ENCODE measurements at regions not wholly inside any gene's neighbourhood (a gene's known extent, or its start where the extent isn't known, plus 50 kb on each side); places are given as distances from the start of the nearest gene placed in this dataset.

DNA sequence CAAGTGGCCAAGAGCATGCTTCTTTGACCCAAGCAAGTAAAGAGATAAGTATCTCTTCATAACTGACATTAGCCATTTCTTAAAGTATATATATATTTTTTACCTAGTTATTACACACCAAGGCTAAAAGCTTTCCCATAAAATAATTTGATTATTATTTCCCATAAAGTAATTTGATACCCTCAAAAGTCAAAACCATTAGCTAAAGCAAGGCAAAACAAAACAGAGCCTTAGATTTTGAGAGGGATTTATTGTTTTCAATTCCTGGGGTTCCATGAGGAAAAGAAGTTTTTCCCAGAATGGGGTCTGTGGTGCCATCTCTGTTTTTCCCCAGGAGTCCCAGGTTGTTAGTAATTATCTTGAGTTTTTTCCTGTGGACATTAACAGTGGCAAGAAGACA, 125.5 kb upstream of the NUDT4 start:
- Histone ChIP-seq H3K9me3 (peaks cover 2 to 7% of the 10 kb centered on the region in 2 donors), H3K36me3 (no peaks in the 10 kb centered on the region), H3K4me1 (ENCODE audit: insufficient read depth) (peaks cover 3% of the 10 kb centered on the region), H3K27me3 (no peaks in the 10 kb centered on the region), H3K4me3 (no peak overlapping the region), H3K27ac (no peak overlapping the region)
- TF ChIP-seq, protein P1, sequence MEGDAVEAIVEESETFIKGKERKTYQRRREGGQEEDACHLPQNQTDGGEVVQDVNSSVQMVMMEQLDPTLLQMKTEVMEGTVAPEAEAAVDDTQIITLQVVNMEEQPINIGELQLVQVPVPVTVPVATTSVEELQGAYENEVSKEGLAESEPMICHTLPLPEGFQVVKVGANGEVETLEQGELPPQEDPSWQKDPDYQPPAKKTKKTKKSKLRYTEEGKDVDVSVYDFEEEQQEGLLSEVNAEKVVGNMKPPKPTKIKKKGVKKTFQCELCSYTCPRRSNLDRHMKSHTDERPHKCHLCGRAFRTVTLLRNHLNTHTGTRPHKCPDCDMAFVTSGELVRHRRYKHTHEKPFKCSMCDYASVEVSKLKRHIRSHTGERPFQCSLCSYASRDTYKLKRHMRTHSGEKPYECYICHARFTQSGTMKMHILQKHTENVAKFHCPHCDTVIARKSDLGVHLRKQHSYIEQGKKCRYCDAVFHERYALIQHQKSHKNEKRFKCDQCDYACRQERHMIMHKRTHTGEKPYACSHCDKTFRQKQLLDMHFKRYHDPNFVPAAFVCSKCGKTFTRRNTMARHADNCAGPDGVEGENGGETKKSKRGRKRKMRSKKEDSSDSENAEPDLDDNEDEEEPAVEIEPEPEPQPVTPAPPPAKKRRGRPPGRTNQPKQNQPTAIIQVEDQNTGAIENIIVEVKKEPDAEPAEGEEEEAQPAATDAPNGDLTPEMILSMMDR (IDR thresholded peaks at IDR 0.05) = no peak
- TF ChIP-seq EP300 (IDR thresholded peaks at IDR 0.05) = no peak
- no peak for TF ChIP-seq POLR2A (IDR thresholded peaks at IDR 0.05)
- intact Hi-C loops (cut with DNase I) = no loop called here
- no peak for DNase-seq

DNA sequence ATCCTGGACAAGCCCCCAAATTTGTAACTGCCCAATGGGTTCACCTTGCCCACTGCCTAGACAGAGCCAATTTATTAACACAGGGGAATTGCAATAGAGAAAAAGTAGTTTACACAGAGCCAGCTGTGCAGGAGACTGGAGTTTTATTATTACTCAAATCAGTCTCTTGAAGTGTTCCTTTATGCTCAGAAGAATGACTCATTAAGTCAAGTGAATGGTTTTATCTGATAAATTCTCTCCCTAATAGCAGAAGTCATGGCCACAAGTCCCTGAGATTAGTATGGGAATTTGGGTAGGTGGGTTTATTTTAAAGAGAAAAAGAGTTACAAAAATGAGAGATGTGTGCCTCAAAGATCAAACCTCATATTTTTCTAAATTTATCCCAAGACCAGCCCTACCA, 122.8 kb upstream of the NUDT4 start:
- H3K27ac ChIP-seq = no peak overlapping the region
- H3K4me1 ChIP-seq (ENCODE audit: insufficient read depth) = peaks cover 1% of the 10 kb centered on the region
- H3K4me3 ChIP-seq = no peak overlapping the region
- H3K9me3 ChIP-seq = peaks cover 2 to 7% of the 10 kb centered on the region in 2 donors
- H3K27me3 ChIP-seq = no peaks in the 10 kb centered on the region
- H3K36me3 ChIP-seq = no peaks in the 10 kb centered on the region
- DNase-seq = no peak
- no peak for TF ChIP-seq EP300 (IDR thresholded peaks at IDR 0.05)
- no peak for TF ChIP-seq POLR2A (IDR thresholded peaks at IDR 0.05)
- TF ChIP-seq, protein P1 (IDR thresholded peaks at IDR 0.05) = no peak
- intact Hi-C loops (cut with DNase I) = no loop called here

DNA sequence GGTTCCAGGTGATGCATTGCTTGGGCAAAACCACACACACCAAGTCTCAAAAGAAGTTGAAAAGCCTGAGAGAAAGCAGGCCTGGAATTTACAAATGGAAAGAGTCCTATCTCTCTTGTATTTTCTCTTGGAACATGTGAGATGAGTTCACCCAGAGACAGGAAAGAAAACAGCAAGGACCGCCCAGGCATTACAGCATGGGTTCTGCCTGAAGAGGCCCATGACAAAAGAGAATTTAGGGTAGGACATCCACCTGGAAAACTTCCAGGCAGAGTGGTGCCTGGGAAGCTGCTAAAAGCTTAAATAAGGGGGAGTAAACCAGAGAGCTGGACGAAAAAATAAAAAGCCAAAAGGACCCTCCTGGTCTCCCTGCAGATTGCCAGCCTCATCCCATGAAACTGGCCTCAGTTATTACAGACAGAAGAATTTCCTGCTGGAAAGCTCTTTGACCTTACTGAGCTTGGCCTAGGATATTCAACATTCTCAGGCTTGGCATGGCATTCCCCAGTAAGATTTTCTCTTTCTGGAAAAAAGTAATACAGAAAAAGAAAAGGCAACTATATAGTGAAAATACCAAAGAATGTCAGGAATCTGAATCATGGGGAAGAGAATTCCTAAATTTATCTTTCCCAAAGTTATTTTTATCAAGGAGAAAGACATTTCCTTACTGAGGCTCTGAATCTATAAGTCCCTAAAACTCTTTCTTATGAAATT, 121.3 kb upstream of the NUDT4 start:
- Histone ChIP-seq H3K4me1 (ENCODE audit: insufficient read depth) (peaks cover 1% of the 10 kb centered on the region), H3K9me3 (peaks cover 2 to 7% of the 10 kb centered on the region in 2 donors), H3K4me3 (no peak overlapping the region), H3K27ac (no peak overlapping the region), H3K27me3 (no peaks in the 10 kb centered on the region), H3K36me3 (no peaks in the 10 kb centered on the region)
- peak in 1 of 5 donors; percentile 15 for DNase-seq
- TF ChIP-seq POLR2A (IDR thresholded peaks at IDR 0.05) = no peak
- TF ChIP-seq, protein P1 (IDR thresholded peaks at IDR 0.05) = no peak
- TF ChIP-seq EP300 (IDR thresholded peaks at IDR 0.05) = no peak
- 14 to 29% (median 20%) methylated on average over 2 of the region's 2 CpGs for WGBS, 3 donors
- intact Hi-C loops (cut with DNase I) = no loop called here

DNA sequence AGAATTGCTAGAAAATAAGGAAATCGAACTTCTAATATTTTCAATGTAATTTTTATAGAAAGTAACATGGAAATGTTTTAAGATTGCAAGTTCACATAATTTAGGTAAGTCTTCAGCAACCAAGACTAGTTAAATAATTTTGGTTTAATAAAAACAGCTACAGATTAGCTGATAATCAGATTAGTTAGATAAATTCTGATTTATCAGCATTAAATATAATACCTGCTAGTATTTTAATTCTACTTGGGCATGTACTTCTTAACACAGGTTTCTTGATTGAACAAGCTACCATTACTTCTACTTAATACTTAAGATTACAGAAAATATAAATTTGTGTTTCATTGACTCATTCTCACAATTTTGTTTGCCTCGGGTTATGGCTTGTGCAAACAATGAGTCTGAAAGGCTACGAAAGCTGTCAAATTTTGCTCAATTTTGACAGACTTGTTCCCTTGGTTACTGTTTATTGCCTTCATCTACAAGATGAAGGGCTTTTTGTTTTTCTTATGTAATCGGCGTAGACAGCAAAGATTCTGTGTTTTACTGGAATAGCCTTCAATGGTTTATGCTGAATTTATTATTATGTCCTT, 116.1 kb upstream of the NUDT4 start:
- TF ChIP-seq, protein P1 (IDR thresholded peaks at IDR 0.05) = no peak
- no peak for TF ChIP-seq POLR2A (IDR thresholded peaks at IDR 0.05)
- TF ChIP-seq EP300 (IDR thresholded peaks at IDR 0.05) = no peak
- no peak overlapping the region for H3K27ac ChIP-seq
- intact Hi-C loops (cut with DNase I) = no loop called here

More for the DNA sequence above, 116.1 kb upstream of the NUDT4 start:
- Histone ChIP-seq H3K4me3 (no peak overlapping the region), H3K36me3 (no peaks in the 10 kb centered on the region), H3K4me1 (ENCODE audit: insufficient read depth) (no peaks in the 10 kb centered on the region), H3K9me3 (no peaks in the 10 kb centered on the region), H3K27me3 (no peaks in the 10 kb centered on the region)
- DNase-seq = no peak
- WGBS, 3 donors = 35 to 48% (median 41%) methylated on average over 5 of the region's 5 CpGs

Measured in ovary (tissue), 7 donors.